Erythroblast (primary cell): ENCODE measurements at regions not wholly inside any gene's neighbourhood (a gene's known extent, or its start where the extent isn't known, plus 50 kb on each side); places are given as distances from the start of the nearest gene placed in this dataset.

ENCODE experiments used
- GATA1 ChIP-seq: IDR thresholded peaks from 2 replicates; pipeline ENCODE4 v1.6.1; 2011; ENCODE audit warnings: low read depth, mild to moderate bottlenecking, control low read depth, low read length, moderate library complexity
- POLR2A ChIP-seq: IDR thresholded peaks from 2 replicates; pipeline ENCODE4 v1.6.1; 2011; ENCODE audit warnings: mild to moderate bottlenecking, low read length

DNA sequence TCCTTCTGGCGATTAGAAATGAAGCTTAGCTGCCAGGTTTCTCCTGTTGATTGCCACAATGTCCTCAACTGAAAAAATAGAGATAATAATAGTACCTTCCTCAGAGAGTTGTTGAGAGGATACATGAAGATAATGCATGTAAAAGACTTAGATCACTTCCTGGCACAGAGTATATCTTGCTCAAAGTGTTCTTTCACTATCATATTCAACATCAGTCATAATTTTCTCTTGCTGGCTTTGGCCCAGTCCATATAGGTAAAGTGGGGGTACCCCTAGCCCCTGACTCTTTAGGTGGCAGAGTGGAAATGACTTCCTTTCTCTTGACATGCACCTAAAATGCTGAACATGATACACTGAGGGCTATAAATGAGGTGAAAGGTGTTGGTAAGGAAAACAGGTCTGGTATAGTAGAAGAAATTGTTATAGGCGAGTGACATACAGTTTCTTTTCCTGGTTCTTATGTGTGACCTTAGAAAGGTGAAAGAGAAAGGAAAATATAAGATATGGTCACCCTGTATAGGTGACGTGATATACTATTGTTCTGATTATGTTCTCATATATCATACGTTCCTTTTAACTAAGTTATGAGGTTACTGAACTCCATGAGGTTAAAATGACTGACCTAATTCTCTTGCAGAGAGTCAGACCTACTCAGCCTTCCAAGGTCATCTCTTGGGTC is 209.9 kb upstream of the DEPDC1 start:
- TF ChIP-seq POLR2A: no peak
- TF ChIP-seq GATA1: no peak
